ENCODE measurements at regions not wholly inside any gene's neighbourhood (a gene's known extent, or its start where the extent isn't known, plus 50 kb on each side); places are given as distances from the start of the nearest gene placed in this dataset.
"Not testable (repeated sequence)": the region's sequence is repeated elsewhere in the genome, so short reads cannot be mapped to it uniquely, and the experiment has no call there.

- Mint-ChIP-seq H3K36me3 (no peaks in the 10 kb centered on the region), H3K27me3 (peaks cover 5 to 7% (median 6%) of the 10 kb centered on the region in 3 donors), H3K9me3 (peaks cover 0 to 13% (median 0%) of the 10 kb centered on the region in 7 donors), H3K27ac (no peak overlapping the region), H3K4me3 (no peak overlapping the region), H3K4me1 (no peaks in the 10 kb centered on the region)
- ATAC-seq (ENCODE audit: low read depth in 2 of 2) = no peak
- DNase-seq = no peak
Observed at GRCh38 chr2:190742431-190742830, 93.5 kb downstream of the NAB1 start.

- H3K4me1 Mint-ChIP-seq = no peaks in the 10 kb centered on the region
- H3K9me3 Mint-ChIP-seq = peaks cover 0 to 13% (median 0%) of the 10 kb centered on the region in 7 donors
- H3K27me3 Mint-ChIP-seq = peaks cover 0 to 7% (median 5%) of the 10 kb centered on the region in 3 donors
- no peak overlapping the region for H3K4me3 Mint-ChIP-seq
- ATAC-seq (ENCODE audit: low read depth in 2 of 2) = no peak
- H3K27ac Mint-ChIP-seq = no peak overlapping the region
- no peaks in the 10 kb centered on the region for H3K36me3 Mint-ChIP-seq
- no peak for DNase-seq
Observed at GRCh38 chr2:190744041-190744440, 95.2 kb downstream of the NAB1 start.

- H3K9me3 Mint-ChIP-seq = peaks cover 0 to 7% (median 0%) of the 10 kb centered on the region in 7 donors
- H3K4me1 Mint-ChIP-seq = no peaks in the 10 kb centered on the region
- H3K27ac Mint-ChIP-seq = no peak overlapping the region
- DNase-seq = no peak
- ATAC-seq (ENCODE audit: low read depth in 2 of 2) = no peak
- no peaks in the 10 kb centered on the region for H3K36me3 Mint-ChIP-seq
- peaks cover 0 to 5% (median 2%) of the 10 kb centered on the region in 3 donors for H3K27me3 Mint-ChIP-seq
- no peak overlapping the region for H3K4me3 Mint-ChIP-seq
Observed at GRCh38 chr2:190746971-190747761, 98.3 kb downstream of the NAB1 start.

- peaks cover 0 to 5% of the 10 kb centered on the region in 2 donors for H3K36me3 Mint-ChIP-seq
- H3K27me3 Mint-ChIP-seq = peaks cover 0 to 5% (median 0%) of the 10 kb centered on the region in 3 donors
- DNase-seq (no peak), ATAC-seq (ENCODE audit: low read depth in 2 of 2) (no peak)
- H3K4me3 Mint-ChIP-seq = no peak overlapping the region
- no peak overlapping the region for H3K27ac Mint-ChIP-seq
- no peaks in the 10 kb centered on the region for H3K4me1 Mint-ChIP-seq
- H3K9me3 Mint-ChIP-seq = peaks cover 0 to 12% (median 1%) of the 10 kb centered on the region in 7 donors
Observed at GRCh38 chr2:190748966-190749365, 100.1 kb downstream of the NAB1 start.

- ATAC-seq (ENCODE audit: low read depth in 2 of 2) = no peak
- peaks cover 0 to 13% (median 2%) of the 10 kb centered on the region in 7 donors for H3K9me3 Mint-ChIP-seq
- no peaks in the 10 kb centered on the region for H3K4me1 Mint-ChIP-seq
- peaks cover 0 to 5% of the 10 kb centered on the region in 2 donors for H3K36me3 Mint-ChIP-seq
- H3K27ac Mint-ChIP-seq = no peak overlapping the region
- H3K4me3 Mint-ChIP-seq = no peak overlapping the region
- DNase-seq = no peak
- H3K27me3 Mint-ChIP-seq = peaks cover 10 to 14% (median 12%) of the 10 kb centered on the region in 3 donors
Observed at GRCh38 chr2:190755772-190756415, 107.0 kb downstream of the NAB1 start.

- DNase-seq = no peak
Observed at GRCh38 chr2:190759749-190760213, 110.9 kb downstream of the NAB1 start.

GRCh38 chr2:190760353-190761150 is 111.7 kb downstream of the NAB1 start:
- not testable (repeated sequence) for H3K27ac Mint-ChIP-seq; H3K9me3 Mint-ChIP-seq; H3K4me1 Mint-ChIP-seq; DNase-seq; ATAC-seq (ENCODE audit: low read depth in 2 of 2); H3K36me3 Mint-ChIP-seq
- H3K27me3 Mint-ChIP-seq = peaks cover 10 to 22% (median 12%) of the 10 kb centered on the region in 3 donors
- peak overlapping the region in 6 of 8 donors; percentile 32 to 70 (median 55) for H3K4me3 Mint-ChIP-seq

More at GRCh38 chr2:190759749-190760213, 110.9 kb downstream of the NAB1 start:
- Mint-ChIP-seq H3K27ac (no peak overlapping the region), H3K9me3 (peaks cover 0 to 7% (median 2%) of the 10 kb centered on the region in 7 donors), H3K36me3 (no peaks in the 10 kb centered on the region), H3K27me3 (peaks cover 10 to 22% (median 12%) of the 10 kb centered on the region in 3 donors), H3K4me3 (peak overlapping the region in 1 of 8 donors; percentile 40), H3K4me1 (peaks cover 0 to 6% (median 5%) of the 10 kb centered on the region in 3 donors)
- ATAC-seq (ENCODE audit: low read depth in 2 of 2) = no peak

- H3K4me3 Mint-ChIP-seq = peak overlapping the region in 6 of 8 donors; percentile 25 to 66 (median 55)
- DNase-seq; H3K27ac Mint-ChIP-seq; H3K36me3 Mint-ChIP-seq; H3K9me3 Mint-ChIP-seq; H3K4me1 Mint-ChIP-seq; ATAC-seq (ENCODE audit: low read depth in 2 of 2): not testable (repeated sequence)
- peaks cover 10 to 22% (median 12%) of the 10 kb centered on the region in 3 donors for H3K27me3 Mint-ChIP-seq
Observed at GRCh38 chr2:190761216-190761615, 112.3 kb downstream of the NAB1 start.

- Mint-ChIP-seq H3K27me3 (peaks cover 10 to 22% (median 12%) of the 10 kb centered on the region in 3 donors), H3K4me1 (peaks cover 0 to 6% (median 5%) of the 10 kb centered on the region in 3 donors), H3K36me3 (no peaks in the 10 kb centered on the region), H3K4me3 (peak overlapping the region in 1 of 8 donors; percentile 5), H3K9me3 (peaks cover 0 to 7% (median 2%) of the 10 kb centered on the region in 7 donors), H3K27ac (no peak overlapping the region)
- DNase-seq (no peak), ATAC-seq (ENCODE audit: low read depth in 2 of 2) (no peak)
Observed at GRCh38 chr2:190762566-190762965, 113.7 kb downstream of the NAB1 start.

GRCh38 chr2:190763100-190763499 is 114.2 kb downstream of the NAB1 start:
- Mint-ChIP-seq H3K27ac (no peak overlapping the region), H3K4me1 (peaks cover 0 to 6% (median 5%) of the 10 kb centered on the region in 3 donors), H3K9me3 (peaks cover 0 to 7% (median 2%) of the 10 kb centered on the region in 7 donors), H3K36me3 (no peaks in the 10 kb centered on the region), H3K4me3 (no peak overlapping the region), H3K27me3 (peaks cover 10 to 22% (median 12%) of the 10 kb centered on the region in 3 donors)
- DNase-seq (no peak), ATAC-seq (ENCODE audit: low read depth in 2 of 2) (no peak)

- no peaks in the 10 kb centered on the region for H3K36me3 Mint-ChIP-seq
- no peak overlapping the region for H3K27ac Mint-ChIP-seq
- peaks cover 10 to 22% (median 12%) of the 10 kb centered on the region in 3 donors for H3K27me3 Mint-ChIP-seq
- peaks cover 0 to 7% (median 2%) of the 10 kb centered on the region in 7 donors for H3K9me3 Mint-ChIP-seq
- no peak overlapping the region for H3K4me3 Mint-ChIP-seq
- DNase-seq (no peak), ATAC-seq (ENCODE audit: low read depth in 2 of 2) (no peak)
- H3K4me1 Mint-ChIP-seq = peaks cover 0 to 6% (median 5%) of the 10 kb centered on the region in 3 donors
Observed at GRCh38 chr2:190763901-190764514, 115.1 kb downstream of the NAB1 start.

- Mint-ChIP-seq H3K27ac (no peak overlapping the region), H3K4me1 (peaks cover 0 to 6% (median 5%) of the 10 kb centered on the region in 3 donors), H3K36me3 (no peaks in the 10 kb centered on the region), H3K9me3 (peaks cover 0 to 2% (median 0%) of the 10 kb centered on the region in 7 donors), H3K27me3 (peaks cover under 1 to 10% (median 1%) of the 10 kb centered on the region in 3 donors), H3K4me3 (no peak overlapping the region)
- DNase-seq (no peak), ATAC-seq (ENCODE audit: low read depth in 2 of 2) (no peak)
Observed at GRCh38 chr2:190765386-190766173, 115.0 kb upstream of the GLS start.
